Stimulated activated CD4-positive, alpha-beta T cell treated with anti-CD3 and anti-CD28 coated beads, Interleukin-4, amount 100 ng/mL, for 4 hours (primary cell): ENCODE measurements at regions not wholly inside any gene's neighbourhood (a gene's known extent, or its start where the extent isn't known, plus 50 kb on each side); places are given as distances from the start of the nearest gene placed in this dataset.
"Not testable (repeated sequence)": the region's sequence is repeated elsewhere in the genome, so short reads cannot be mapped to it uniquely, and the experiment has no call there.

ENCODE experiments used
- DNase-seq, 2 experiments: peaks; one replicate each; pipeline ENCODE4 v3.0.0-alpha.2; 2020

GRCh38 chr3:159280386-159281191, 478.7 kb downstream of the MFSD1 start:
- DNase-seq, result no peak

- no peak for DNase-seq
Measured at GRCh38 chr3:159293493-159293892, 491.6 kb downstream of the MFSD1 start.

GRCh38 chr3:159301961-159302360, 500.1 kb downstream of the MFSD1 start:
- no peak for DNase-seq

- DNase-seq, result no peak
Measured at GRCh38 chr3:159305017-159305416, 503.2 kb downstream of the MFSD1 start.

GRCh38 chr3:159316706-159317105, 514.9 kb downstream of the MFSD1 start:
- DNase-seq, result not testable (repeated sequence)

GRCh38 chr3:159319156-159319555, 517.3 kb downstream of the MFSD1 start:
- DNase-seq, result no peak

GRCh38 chr3:159322322-159322939, 520.6 kb downstream of the MFSD1 start:
- no peak for DNase-seq

- DNase-seq, result no peak
Measured at GRCh38 chr3:159323848-159324247, 522.0 kb downstream of the MFSD1 start.

- no peak for DNase-seq
Measured at GRCh38 chr3:159326998-159327397, 525.1 kb downstream of the MFSD1 start.

GRCh38 chr3:159332535-159333099, 530.8 kb downstream of the MFSD1 start:
- DNase-seq, result no peak

GRCh38 chr3:159339131-159339530, 537.3 kb downstream of the MFSD1 start:
- DNase-seq, result no peak

- DNase-seq, result no peak
Measured at GRCh38 chr3:159340877-159341500, 539.1 kb downstream of the MFSD1 start.

GRCh38 chr3:159346271-159346903, 544.5 kb downstream of the MFSD1 start:
- DNase-seq, result no peak

- DNase-seq, result no peak
Measured at GRCh38 chr3:159348431-159348830, 546.6 kb downstream of the MFSD1 start.

- DNase-seq, result no peak
Measured at GRCh38 chr3:159356606-159357005, 554.8 kb downstream of the MFSD1 start.

GRCh38 chr3:159364511-159364910, 562.7 kb downstream of the MFSD1 start:
- DNase-seq, result no peak

GRCh38 chr3:159366476-159366875, 564.6 kb downstream of the MFSD1 start:
- DNase-seq, result no peak

- DNase-seq, result no peak
Measured at GRCh38 chr3:159371961-159372360, 570.1 kb downstream of the MFSD1 start.

GRCh38 chr3:159378396-159379194, 576.7 kb downstream of the MFSD1 start:
- no peak for DNase-seq

GRCh38 chr3:159380891-159381290, 579.0 kb downstream of the MFSD1 start:
- DNase-seq, result no peak

GRCh38 chr3:159390656-159391212, 588.9 kb downstream of the MFSD1 start:
- DNase-seq, result no peak

GRCh38 chr3:159397683-159398082, 591.0 kb upstream of the IL12A start:
- not testable (repeated sequence) for DNase-seq
